A673 (cell line): ENCODE measurements at regions not wholly inside any gene's neighbourhood (a gene's known extent, or its start where the extent isn't known, plus 50 kb on each side); places are given as distances from the start of the nearest gene placed in this dataset.

Experiments
- EZH2 ChIP-seq: fragments of 200-600 bp; sonication (generic); IDR thresholded peaks from 2 replicates; pipeline ENCODE4 v1.6.1; 2017; ENCODE audit warnings: borderline replicate concordance, low read depth, mild to moderate bottlenecking, mixed read lengths, antibody characterized with exemption, low read length; ENCODE audit not compliant: poor library complexity, severe bottlenecking
- TF ChIP-seq, protein P1 (sequence below): fragments of 300-800, 200-600 bp; sonication (generic); conservative IDR thresholded peaks from 2 replicates; pipeline ENCODE4 v1.5.1; 2017; ENCODE audit warnings: low read depth, mild to moderate bottlenecking, antibody characterized with exemption, low read length, moderate library complexity, mixed read lengths

DNA sequence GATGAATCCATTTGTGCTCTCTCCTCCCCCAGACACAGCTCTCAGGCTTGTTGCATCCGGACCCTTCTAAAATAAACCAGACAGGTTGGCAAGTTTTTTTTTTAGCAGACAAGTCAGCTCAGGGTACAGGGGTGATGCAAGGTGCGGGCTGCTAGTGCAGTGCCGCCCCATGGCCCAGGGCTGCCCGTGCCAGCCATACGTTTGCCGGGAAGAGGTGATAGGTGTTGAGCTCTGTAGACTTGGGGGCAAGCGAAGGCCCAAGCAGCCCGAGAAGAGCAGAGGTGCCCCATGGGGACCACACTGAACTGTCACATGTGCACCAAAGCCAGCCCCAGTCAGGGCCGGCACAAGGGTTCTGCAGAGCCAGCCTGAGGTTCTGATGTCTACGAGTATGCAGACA lies 57.1 kb upstream of the PDSS1 start:
- TF ChIP-seq, protein P1, sequence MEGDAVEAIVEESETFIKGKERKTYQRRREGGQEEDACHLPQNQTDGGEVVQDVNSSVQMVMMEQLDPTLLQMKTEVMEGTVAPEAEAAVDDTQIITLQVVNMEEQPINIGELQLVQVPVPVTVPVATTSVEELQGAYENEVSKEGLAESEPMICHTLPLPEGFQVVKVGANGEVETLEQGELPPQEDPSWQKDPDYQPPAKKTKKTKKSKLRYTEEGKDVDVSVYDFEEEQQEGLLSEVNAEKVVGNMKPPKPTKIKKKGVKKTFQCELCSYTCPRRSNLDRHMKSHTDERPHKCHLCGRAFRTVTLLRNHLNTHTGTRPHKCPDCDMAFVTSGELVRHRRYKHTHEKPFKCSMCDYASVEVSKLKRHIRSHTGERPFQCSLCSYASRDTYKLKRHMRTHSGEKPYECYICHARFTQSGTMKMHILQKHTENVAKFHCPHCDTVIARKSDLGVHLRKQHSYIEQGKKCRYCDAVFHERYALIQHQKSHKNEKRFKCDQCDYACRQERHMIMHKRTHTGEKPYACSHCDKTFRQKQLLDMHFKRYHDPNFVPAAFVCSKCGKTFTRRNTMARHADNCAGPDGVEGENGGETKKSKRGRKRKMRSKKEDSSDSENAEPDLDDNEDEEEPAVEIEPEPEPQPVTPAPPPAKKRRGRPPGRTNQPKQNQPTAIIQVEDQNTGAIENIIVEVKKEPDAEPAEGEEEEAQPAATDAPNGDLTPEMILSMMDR: no peak
- no peak for TF ChIP-seq EZH2
